Kidney (tissue), 13 donors: ENCODE measurements at regions not wholly inside any gene's neighbourhood (a gene's known extent, or its start where the extent isn't known, plus 50 kb on each side); places are given as distances from the start of the nearest gene placed in this dataset.

Source experiments
- DNase-seq, 5 donors: peaks; one replicate each; pipeline ENCODE4 v3.0.0-alpha.2; 2013 to 2020
- FAIRE-seq: peaks from 2 replicates; lab custom pipeline; 2012; peaks lifted over from hg19 to GRCh38; lab: Jason Lieb, UNC
- H3K27ac ChIP-seq, 2 donors: one replicate each; pipeline ENCODE4 v1.7.0; 2013; ENCODE audit warnings: low read depth in 2 of 2, low read length in 2 of 2, inconsistent platforms in 1 of 2
- H3K27me3 ChIP-seq: one replicate; pipeline ENCODE4 v1.7.1; 2013; ENCODE audit warnings: low read length, inconsistent platforms; ENCODE audit not compliant: control insufficient read depth, insufficient read depth
- H3K36me3 ChIP-seq, 3 donors: one replicate each; pipeline versions ENCODE4 v1.7.0 to v1.7.1; 2013; ENCODE audit warnings: low read length in 3 of 3, control low read depth in 1 of 3, inconsistent platforms in 1 of 3; ENCODE audit not compliant: insufficient read depth in 3 of 3, control insufficient read depth in 2 of 3
- H3K4me1 ChIP-seq, 3 donors: one replicate each; pipeline versions ENCODE4 v1.7.0 to v1.7.1; 2013; ENCODE audit warnings: low read length in 3 of 3, inconsistent platforms in 1 of 3, low read depth in 1 of 3; ENCODE audit not compliant: control insufficient read depth in 2 of 3, insufficient read depth in 2 of 3
- H3K4me3 ChIP-seq, 3 donors: one replicate each; pipeline versions ENCODE4 v1.7.0 to v1.8.1; 2013; ENCODE audit warnings: low read length in 3 of 3, control low read depth in 1 of 3, inconsistent platforms in 1 of 3
- H3K9ac ChIP-seq, 3 donors: one replicate each; pipeline versions ENCODE4 v1.7.0 to v1.7.1; 2013; ENCODE audit warnings: low read length in 3 of 3, control low read depth in 1 of 3, inconsistent platforms in 1 of 3
- H3K9me3 ChIP-seq, 3 donors: one replicate each; pipeline versions ENCODE4 v1.7.0 to v1.7.1; 2013; ENCODE audit warnings: low read length in 3 of 3, control low read depth in 1 of 3, inconsistent platforms in 1 of 3; ENCODE audit not compliant: control insufficient read depth in 2 of 3, insufficient read depth in 1 of 3
- intact Hi-C: fragments of 100-400 bp; cut with DNase I; formaldehyde crosslinking; loops from one replicate; pipeline ENCODE4 v1.11.1; 2022
- TF ChIP-seq, protein P1 (sequence below): IDR thresholded peaks from 3 replicates; pipeline ENCODE4 v1.5.1; 2012; ENCODE audit warnings: mild to moderate bottlenecking, moderate library complexity, borderline replicate concordance; ENCODE audit not compliant: insufficient read depth; ENCODE audit errors: extremely low read depth
- donor health status: control.
- donor health status: control.
- donor health status: control.
- donor health status: control.
- donor health status: control.
- donor health status: DM: yes; HTN: yes; CAD: no.
- donor health status: Normal renal cell carcinoma (clear cell type).

DNA sequence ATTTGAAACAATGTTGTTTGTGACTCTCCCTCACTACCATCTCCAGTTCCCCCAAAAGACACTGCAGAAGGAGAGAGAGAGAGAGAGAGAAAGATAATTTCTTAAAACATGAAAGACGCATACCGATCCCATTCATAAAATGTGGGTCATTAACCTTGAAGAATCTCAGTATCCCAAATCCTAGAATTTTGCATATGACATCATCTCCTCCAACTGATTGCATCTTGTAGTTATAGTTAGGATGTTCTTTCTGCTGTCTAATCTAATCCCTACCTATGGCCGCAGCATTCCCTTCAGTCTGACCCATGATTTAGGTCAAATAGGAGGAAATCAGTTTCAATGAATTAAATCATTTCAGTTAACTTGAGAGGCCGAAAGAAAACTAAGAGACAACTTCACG lies 142.4 kb upstream of the ETS2 start:
- intact Hi-C loops = no loop called here
- Histone ChIP-seq H3K9ac (no peak overlapping the region), H3K36me3 (no peaks in the 10 kb centered on the region), H3K4me3 (no peak overlapping the region), H3K9me3 (no peaks in the 10 kb centered on the region), H3K27me3 (peaks cover 17% of the 10 kb centered on the region), H3K4me1 (no peaks in the 10 kb centered on the region), H3K27ac (no peak overlapping the region)
- FAIRE-seq (no peak), DNase-seq (no peak)
- TF ChIP-seq, protein P1, sequence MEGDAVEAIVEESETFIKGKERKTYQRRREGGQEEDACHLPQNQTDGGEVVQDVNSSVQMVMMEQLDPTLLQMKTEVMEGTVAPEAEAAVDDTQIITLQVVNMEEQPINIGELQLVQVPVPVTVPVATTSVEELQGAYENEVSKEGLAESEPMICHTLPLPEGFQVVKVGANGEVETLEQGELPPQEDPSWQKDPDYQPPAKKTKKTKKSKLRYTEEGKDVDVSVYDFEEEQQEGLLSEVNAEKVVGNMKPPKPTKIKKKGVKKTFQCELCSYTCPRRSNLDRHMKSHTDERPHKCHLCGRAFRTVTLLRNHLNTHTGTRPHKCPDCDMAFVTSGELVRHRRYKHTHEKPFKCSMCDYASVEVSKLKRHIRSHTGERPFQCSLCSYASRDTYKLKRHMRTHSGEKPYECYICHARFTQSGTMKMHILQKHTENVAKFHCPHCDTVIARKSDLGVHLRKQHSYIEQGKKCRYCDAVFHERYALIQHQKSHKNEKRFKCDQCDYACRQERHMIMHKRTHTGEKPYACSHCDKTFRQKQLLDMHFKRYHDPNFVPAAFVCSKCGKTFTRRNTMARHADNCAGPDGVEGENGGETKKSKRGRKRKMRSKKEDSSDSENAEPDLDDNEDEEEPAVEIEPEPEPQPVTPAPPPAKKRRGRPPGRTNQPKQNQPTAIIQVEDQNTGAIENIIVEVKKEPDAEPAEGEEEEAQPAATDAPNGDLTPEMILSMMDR = no peak

DNA sequence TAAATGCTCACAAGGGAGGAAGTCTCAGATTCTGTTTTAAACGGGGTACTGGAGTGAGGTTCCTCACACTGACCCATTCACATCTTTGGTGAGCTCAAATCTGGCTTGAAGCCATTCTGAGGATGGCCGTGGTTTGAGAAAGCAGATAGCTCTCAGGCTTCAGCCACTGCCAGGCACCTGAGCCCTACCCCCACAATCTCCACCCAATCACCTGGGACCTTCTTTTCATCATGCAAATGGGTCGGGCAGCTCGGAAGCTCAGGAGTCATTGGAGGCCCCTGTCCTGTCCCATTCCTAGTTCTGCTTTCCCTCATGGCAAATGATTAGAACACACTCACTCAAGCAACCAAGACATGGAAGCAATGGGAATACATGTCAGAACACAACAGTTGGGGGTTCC lies 141.4 kb upstream of the ETS2 start:
- no peak for FAIRE-seq

DNA sequence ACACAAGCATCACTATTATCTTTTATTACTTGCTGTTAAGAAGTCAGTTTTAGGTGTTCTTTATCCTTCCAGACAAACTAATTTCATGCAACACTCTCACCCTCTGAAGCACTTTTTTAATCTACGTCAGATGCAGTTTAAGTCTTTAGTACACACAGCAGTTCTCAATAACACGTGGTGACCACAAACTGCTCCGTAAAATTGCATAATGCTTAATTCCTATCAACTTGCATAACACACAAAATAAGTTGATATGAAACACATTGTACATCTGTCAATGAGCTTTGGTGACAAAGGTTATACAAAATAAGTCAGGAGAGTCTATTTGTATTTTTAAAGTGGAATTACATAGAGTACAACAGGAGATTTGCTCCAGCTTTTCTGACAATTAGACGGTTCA lies 140.9 kb upstream of the ETS2 start:
- no peaks in the 10 kb centered on the region for H3K9me3 ChIP-seq
- no peaks in the 10 kb centered on the region for H3K4me1 ChIP-seq
- no peak overlapping the region for H3K27ac ChIP-seq
- no peak overlapping the region for H3K4me3 ChIP-seq
- FAIRE-seq (no peak), DNase-seq (no peak)
- peaks cover 7% of the 10 kb centered on the region for H3K27me3 ChIP-seq
- H3K36me3 ChIP-seq = no peaks in the 10 kb centered on the region
- TF ChIP-seq, protein P1 = no peak
- no peak overlapping the region for H3K9ac ChIP-seq
- intact Hi-C loops = no loop called here

More for the DNA sequence above, 141.4 kb upstream of the ETS2 start:
- H3K9ac ChIP-seq = no peak overlapping the region
- no peaks in the 10 kb centered on the region for H3K4me1 ChIP-seq
- no peaks in the 10 kb centered on the region for H3K36me3 ChIP-seq
- no peaks in the 10 kb centered on the region for H3K9me3 ChIP-seq
- no peak overlapping the region for H3K27ac ChIP-seq
- H3K4me3 ChIP-seq = no peak overlapping the region
- TF ChIP-seq, protein P1 = no peak
- peaks cover 12% of the 10 kb centered on the region for H3K27me3 ChIP-seq
- DNase-seq = no peak
- intact Hi-C loops = no loop called here

DNA sequence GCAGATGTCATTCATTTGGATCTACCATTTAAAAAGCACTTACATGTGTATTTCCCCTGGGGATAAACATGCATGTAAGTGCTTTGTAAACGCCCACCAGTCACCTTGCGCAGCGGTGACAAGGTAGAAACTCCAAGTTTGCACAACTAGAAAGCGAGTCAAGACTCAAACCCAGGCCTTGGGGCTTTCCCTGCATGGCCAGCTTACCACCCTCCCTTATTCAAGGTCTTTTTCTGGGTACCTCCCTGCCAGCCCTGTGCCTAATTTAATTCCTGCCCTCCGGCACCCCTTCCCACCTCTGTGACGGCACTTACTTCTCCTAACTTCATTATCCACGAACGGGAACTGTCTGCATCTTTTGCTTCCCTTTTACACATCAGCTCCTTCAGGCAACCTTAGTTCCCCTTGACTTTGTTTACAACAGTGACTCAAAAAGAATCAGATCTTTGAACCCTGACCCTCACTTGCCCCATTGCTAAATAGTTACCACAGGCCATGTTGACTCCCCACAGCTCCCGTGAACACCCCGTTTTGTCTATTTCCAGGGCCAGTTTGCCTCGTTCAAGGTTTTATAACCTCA lies 138.3 kb upstream of the ETS2 start:
- Histone ChIP-seq H3K36me3 (no peaks in the 10 kb centered on the region), H3K27me3 (peaks cover 4% of the 10 kb centered on the region), H3K9ac (no peak overlapping the region), H3K4me3 (no peak overlapping the region), H3K9me3 (no peaks in the 10 kb centered on the region), H3K27ac (no peak overlapping the region), H3K4me1 (no peaks in the 10 kb centered on the region)
- intact Hi-C loops = no loop called here
- FAIRE-seq = no peak
- TF ChIP-seq, protein P1 = no peak
- no peak for DNase-seq
